ENCODE measurements at regions not wholly inside any gene's neighbourhood (a gene's known extent, or its start where the extent isn't known, plus 50 kb on each side); places are given as distances from the start of the nearest gene placed in this dataset.
A peak's percentile ranks its signal among the peaks of the same experiment; 100 is the strongest.

GRCh38 chr12:130216031-130216430 is 53.8 kb downstream of the FZD10 start:
- DNase-seq (ENCODE audit: low read depth, low spot score) = no peak

GRCh38 chr12:130218682-130219081 is 56.4 kb downstream of the FZD10 start:
- no peak for DNase-seq (ENCODE audit: low read depth, low spot score)

GRCh38 chr12:130219929-130220705 is 57.9 kb downstream of the FZD10 start:
- DNase-seq (ENCODE audit: low read depth, low spot score) = no peak

- no peak for DNase-seq (ENCODE audit: low read depth, low spot score)
Observed at GRCh38 chr12:130220706-130221100, 58.4 kb downstream of the FZD10 start.

GRCh38 chr12:130222519-130223218 is 60.4 kb downstream of the FZD10 start:
- no peak for DNase-seq (ENCODE audit: low read depth, low spot score)

GRCh38 chr12:130223767-130224244 is 61.5 kb downstream of the FZD10 start:
- no peak for DNase-seq (ENCODE audit: low read depth, low spot score)

- no peak for DNase-seq (ENCODE audit: low read depth, low spot score)
Observed at GRCh38 chr12:130224613-130225012, 62.3 kb downstream of the FZD10 start.

- DNase-seq (ENCODE audit: low read depth, low spot score) = no peak
Observed at GRCh38 chr12:130225347-130225746, 63.1 kb downstream of the FZD10 start.

- no peak for DNase-seq (ENCODE audit: low read depth, low spot score)
Observed at GRCh38 chr12:130226126-130226525, 63.9 kb downstream of the FZD10 start.

- no peak for DNase-seq (ENCODE audit: low read depth, low spot score)
Observed at GRCh38 chr12:130226771-130227170, 64.5 kb downstream of the FZD10 start.

- no peak for DNase-seq (ENCODE audit: low read depth, low spot score)
Observed at GRCh38 chr12:130227641-130228040, 65.4 kb downstream of the FZD10 start.

- DNase-seq (ENCODE audit: low read depth, low spot score) = no peak
Observed at GRCh38 chr12:130236446-130236845, 74.2 kb downstream of the FZD10 start.

- DNase-seq (ENCODE audit: low read depth, low spot score) = no peak
Observed at GRCh38 chr12:130240831-130241590, 78.7 kb downstream of the FZD10 start.

GRCh38 chr12:130242506-130242905 is 80.2 kb downstream of the FZD10 start:
- DNase-seq (ENCODE audit: low read depth, low spot score) = no peak

- DNase-seq (ENCODE audit: low read depth, low spot score) = no peak
Observed at GRCh38 chr12:130245251-130245650, 83.0 kb downstream of the FZD10 start.

GRCh38 chr12:130246560-130246959 is 84.3 kb downstream of the FZD10 start:
- DNase-seq (ENCODE audit: low read depth, low spot score) = no peak

- DNase-seq (ENCODE audit: low read depth, low spot score) = no peak
Observed at GRCh38 chr12:130247634-130248237, 85.5 kb downstream of the FZD10 start.

- DNase-seq (ENCODE audit: low read depth, low spot score) = no peak
Observed at GRCh38 chr12:130249376-130249775, 87.1 kb downstream of the FZD10 start.

GRCh38 chr12:130251236-130251780 is 86.4 kb upstream of the PIWIL1 start:
- DNase-seq (ENCODE audit: low read depth, low spot score) = no peak

GRCh38 chr12:130253866-130254265 is 83.8 kb upstream of the PIWIL1 start:
- no peak for DNase-seq (ENCODE audit: low read depth, low spot score)

GRCh38 chr12:130254461-130255276 is 83.0 kb upstream of the PIWIL1 start:
- peak; percentile 63 for DNase-seq (ENCODE audit: low read depth, low spot score)

Measured in astrocyte of the hippocampus (primary cell).